AG08395 (cell line): ENCODE measurements at regions not wholly inside any gene's neighbourhood (a gene's known extent, or its start where the extent isn't known, plus 50 kb on each side); places are given as distances from the start of the nearest gene placed in this dataset.
"Not testable (repeated sequence)": the region's sequence is repeated elsewhere in the genome, so short reads cannot be mapped to it uniquely, and the experiment has no call there.

Experiments
- DNase-seq: peaks from one replicate; pipeline ENCODE4 v3.0.0; 2012; ENCODE audit warnings: mixed read lengths, low spot score

- DNase-seq, result no peak
These were observed 581.3 kb upstream of the KLF4 start for GRCh38 chr9:108070861-108071260.

GRCh38 chr9:108069991-108070390 is 580.4 kb upstream of the KLF4 start:
- no peak for DNase-seq

- no peak for DNase-seq
These were observed 573.1 kb upstream of the KLF4 start for GRCh38 chr9:108062680-108063079.

- DNase-seq, result no peak
These were observed 570.6 kb upstream of the KLF4 start for GRCh38 chr9:108060175-108060574.

GRCh38 chr9:108058135-108058814 is 568.7 kb upstream of the KLF4 start:
- no peak for DNase-seq

- peak; percentile 90 for DNase-seq
These were observed 568.0 kb upstream of the KLF4 start for GRCh38 chr9:108057421-108058134.

GRCh38 chr9:108056805-108057386 is 567.3 kb upstream of the KLF4 start:
- peak; percentile 65 for DNase-seq

GRCh38 chr9:108056084-108056804 is 566.7 kb upstream of the KLF4 start:
- no peak for DNase-seq

- DNase-seq, result no peak
These were observed 564.6 kb upstream of the KLF4 start for GRCh38 chr9:108054131-108054630.

GRCh38 chr9:108053555-108054061 is 564.0 kb upstream of the KLF4 start:
- peak; percentile 36 for DNase-seq

GRCh38 chr9:108052431-108053080 is 563.0 kb upstream of the KLF4 start:
- no peak for DNase-seq

GRCh38 chr9:108050894-108051293 is 561.3 kb upstream of the KLF4 start:
- DNase-seq, result no peak

GRCh38 chr9:108049671-108050494 is 560.3 kb upstream of the KLF4 start:
- no peak for DNase-seq

GRCh38 chr9:108049026-108049607 is 559.5 kb upstream of the KLF4 start:
- peak; percentile 78 for DNase-seq

GRCh38 chr9:108048406-108049025 is 558.9 kb upstream of the KLF4 start:
- DNase-seq, result no peak

GRCh38 chr9:108047777-108048176 is 558.2 kb upstream of the KLF4 start:
- not testable (repeated sequence) for DNase-seq

GRCh38 chr9:108047264-108047663 is 557.7 kb upstream of the KLF4 start:
- no peak for DNase-seq

GRCh38 chr9:108045851-108046250 is 556.3 kb upstream of the KLF4 start:
- DNase-seq, result no peak

GRCh38 chr9:108043585-108043984 is 554.0 kb upstream of the KLF4 start:
- no peak for DNase-seq

- peak; percentile 79 for DNase-seq
These were observed 552.0 kb upstream of the KLF4 start for GRCh38 chr9:108041551-108041950.
